ENCODE measurements at regions not wholly inside any gene's neighbourhood (a gene's known extent, or its start where the extent isn't known, plus 50 kb on each side); places are given as distances from the start of the nearest gene placed in this dataset.

- TF ChIP-seq CTCF (IDR thresholded peaks at IDR 0.05), result no peak
- TF ChIP-seq ZFX (IDR thresholded peaks at IDR 0.05; ENCODE audit: borderline replicate concordance), result no peak
Observed at GRCh38 chr22:45077826-45078334, 68.1 kb upstream of the PHF21B start.
